HG03575 (cell line): ENCODE measurements at regions not wholly inside any gene's neighbourhood (a gene's known extent, or its start where the extent isn't known, plus 50 kb on each side); places are given as distances from the start of the nearest gene placed in this dataset.
"Not testable (repeated sequence)": the region's sequence is repeated elsewhere in the genome, so short reads cannot be mapped to it uniquely, and the experiment has no call there.

Experiments
- ATAC-seq: cut with Tn5 transposase; IDR thresholded peaks from one replicate; pipeline ENCODE4 v1.9.1; 2021; ENCODE audit not compliant: unreplicated experiment, insufficient number of reproducible peaks, low FRiP score; ENCODE audit errors: extremely low read depth

DNA sequence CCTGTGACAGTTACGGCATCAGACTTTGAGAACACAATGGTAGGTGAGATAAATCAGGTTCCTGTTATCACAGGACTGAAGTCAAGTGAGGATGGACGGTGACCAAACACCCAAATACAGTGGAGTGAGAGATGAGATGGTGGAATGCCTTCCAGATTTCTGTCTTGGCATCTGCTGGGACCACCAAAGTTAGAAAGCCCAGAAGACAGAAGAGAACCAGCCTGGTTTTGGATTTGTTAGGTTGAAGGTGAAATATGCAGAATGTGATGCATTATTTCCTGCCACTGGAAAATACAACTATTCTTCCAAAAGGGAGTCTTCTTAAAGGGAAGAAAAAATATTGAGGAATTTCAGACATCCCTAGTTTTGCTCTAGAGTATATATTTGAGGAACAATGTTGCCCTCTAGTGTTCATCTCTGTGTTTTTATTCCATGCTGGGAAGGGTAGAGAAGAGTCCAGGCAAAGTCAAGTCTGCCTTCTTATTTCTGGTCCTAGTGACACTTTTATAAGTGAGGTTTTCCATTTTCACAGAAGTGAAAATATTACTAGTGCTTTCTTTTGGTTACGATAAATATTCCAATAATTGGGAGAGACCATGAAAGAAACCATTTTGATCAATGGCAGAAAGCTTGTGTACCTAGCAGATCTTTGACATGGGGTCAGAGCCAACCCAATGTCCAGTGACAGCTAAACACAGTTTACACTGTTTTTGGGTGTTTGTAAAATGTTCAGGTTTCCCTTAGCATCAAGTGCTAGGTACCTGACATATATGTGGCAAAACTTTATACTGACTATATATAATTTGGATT, 142.3 kb upstream of the ANKH start:
- no peak for ATAC-seq

DNA sequence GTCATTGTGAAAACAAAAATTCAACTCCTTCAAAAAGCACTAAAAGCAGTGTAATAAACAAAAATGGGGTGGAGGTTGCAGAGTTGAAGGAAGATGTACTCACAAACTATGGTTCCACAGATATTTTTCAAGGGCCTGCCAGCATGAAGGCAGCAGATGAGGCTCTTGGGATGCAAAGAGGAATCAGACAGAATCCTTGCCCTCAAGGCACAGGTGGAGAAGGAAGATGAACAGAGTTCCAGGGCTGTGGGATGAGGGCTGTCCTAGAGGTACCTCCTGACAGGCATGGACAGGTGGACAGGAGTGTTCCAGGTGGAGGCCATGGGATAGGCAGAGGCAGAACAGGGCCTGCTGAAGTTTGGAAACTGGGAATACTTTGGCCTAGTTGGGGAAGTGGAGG, 140.5 kb upstream of the ANKH start:
- no peak for ATAC-seq

GRCh38 chr5:15010936-15011335, 139.4 kb upstream of the ANKH start:
- no peak for ATAC-seq

DNA sequence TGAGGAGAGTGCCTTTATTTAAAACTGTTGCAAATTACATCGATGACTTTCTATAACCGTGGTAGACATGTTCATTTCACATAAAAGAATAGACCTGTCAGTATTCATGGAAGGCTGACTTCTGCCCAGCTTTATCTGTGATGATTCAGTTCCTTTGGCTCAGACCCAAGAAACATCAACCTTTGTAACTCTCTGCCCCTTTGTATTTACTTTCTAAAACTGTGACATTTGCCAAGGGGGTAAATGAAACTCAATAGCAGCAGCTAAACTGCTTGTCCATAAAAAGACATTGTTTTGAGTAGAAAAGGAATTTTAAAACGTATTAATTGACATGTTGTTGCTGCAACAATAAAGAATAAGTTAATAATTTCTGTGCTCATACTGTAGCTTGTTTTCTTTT, 137.8 kb upstream of the ANKH start:
- no peak for ATAC-seq

DNA sequence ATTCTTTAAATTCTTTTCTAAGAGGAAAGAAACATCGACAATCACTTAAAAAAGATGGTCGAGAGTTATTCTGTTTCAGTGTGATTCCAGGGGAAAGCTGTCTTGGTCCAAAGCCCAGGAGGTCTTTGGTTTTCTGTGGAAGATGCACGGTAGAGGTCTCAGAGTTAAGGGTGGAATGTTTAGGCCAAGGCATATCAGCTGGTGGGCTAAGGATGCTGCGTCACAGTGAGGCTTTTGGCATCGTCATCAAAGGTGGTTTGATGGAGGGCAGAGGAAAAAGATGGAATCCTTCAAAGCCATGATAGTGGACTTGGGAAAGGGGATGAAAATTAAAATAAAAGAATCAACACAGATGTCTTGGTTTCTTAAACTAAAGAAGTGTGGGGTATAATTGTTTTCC, 137.3 kb upstream of the ANKH start:
- no peak for ATAC-seq

DNA sequence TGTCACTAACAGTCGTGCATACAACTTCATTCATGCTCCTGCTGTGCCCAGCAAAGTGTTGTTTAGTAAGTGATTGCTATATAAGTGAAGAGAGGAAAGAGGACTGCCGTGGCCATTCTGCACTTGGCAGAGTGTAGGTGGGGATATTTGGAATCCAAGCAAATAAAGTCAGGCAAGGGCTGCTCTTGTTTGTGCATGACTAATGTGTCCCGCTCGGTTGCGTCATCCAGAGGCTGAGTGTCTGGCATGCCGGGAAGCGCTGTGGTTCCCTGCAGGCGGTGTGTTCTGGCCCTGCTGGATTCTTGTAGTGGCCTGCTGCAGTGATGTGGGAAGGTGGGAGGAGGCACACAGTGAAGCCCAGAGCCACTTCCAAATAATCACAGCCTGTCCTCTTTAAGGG, 136.9 kb upstream of the ANKH start:
- no peak for ATAC-seq

GRCh38 chr5:15007646-15008045, 136.1 kb upstream of the ANKH start:
- ATAC-seq = no peak

DNA sequence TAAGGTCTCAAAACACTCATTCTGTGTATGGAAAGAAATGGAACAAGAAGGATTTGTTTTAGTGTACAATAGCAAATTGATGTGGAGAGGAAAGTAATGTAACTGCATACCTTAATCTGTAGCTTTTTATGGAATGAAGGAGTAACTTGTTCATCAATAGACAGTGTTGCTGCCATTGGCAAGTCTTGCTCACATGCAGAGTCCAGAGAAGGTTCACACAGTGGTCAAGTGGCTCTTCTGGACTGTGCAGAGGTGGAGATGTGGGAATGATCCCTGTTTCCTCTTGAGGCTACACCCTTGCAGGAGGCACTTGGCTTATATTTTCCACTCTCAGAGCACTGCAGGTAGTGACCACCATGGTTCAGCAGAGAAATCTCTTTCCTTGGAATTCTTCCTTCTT, 132.9 kb upstream of the ANKH start:
- no peak for ATAC-seq

DNA sequence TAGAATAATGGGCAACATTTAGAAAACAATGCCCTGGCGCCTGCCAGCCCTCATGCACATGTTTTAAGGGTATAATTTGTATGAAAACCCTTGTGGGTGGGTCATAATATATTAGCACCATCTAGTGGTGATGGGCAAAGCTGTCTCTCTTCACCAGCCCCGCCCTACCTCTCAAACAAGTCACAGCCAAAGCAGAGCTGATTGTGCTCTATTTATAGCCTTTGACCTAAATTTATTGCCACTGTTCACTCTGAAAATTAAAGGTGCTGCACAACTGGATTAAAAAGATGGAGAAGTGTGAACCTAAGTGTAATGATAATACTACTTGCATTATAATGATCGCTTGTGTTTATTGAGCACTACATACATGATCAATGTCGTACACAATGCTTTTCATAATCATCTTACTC, 131.9 kb upstream of the ANKH start:
- no peak for ATAC-seq

- no peak for ATAC-seq
These were observed 131.2 kb upstream of the ANKH start for GRCh38 chr5:15002791-15003190.

- ATAC-seq = no peak
These were observed 130.6 kb upstream of the ANKH start for GRCh38 chr5:15002173-15002572.

DNA sequence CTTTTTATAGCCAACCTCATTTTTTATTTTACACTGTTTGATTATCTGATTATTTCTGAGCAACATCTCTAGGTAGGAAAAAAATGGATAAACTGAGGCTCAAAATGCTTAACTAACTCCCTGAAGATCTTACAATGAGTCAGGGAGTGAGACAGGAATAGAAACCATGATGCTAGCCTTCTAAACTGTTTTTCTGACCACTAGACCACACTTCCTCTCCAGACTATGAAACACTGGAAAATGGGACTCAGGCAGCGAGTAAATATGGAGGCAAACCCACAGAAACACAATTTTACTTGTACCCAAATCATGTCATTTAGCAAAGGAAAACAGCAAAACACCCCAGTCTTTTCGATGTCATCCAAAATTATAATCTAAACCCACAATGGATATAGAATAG, 129.9 kb upstream of the ANKH start:
- no peak for ATAC-seq

GRCh38 chr5:14998491-14998890, 126.9 kb upstream of the ANKH start:
- no peak for ATAC-seq

DNA sequence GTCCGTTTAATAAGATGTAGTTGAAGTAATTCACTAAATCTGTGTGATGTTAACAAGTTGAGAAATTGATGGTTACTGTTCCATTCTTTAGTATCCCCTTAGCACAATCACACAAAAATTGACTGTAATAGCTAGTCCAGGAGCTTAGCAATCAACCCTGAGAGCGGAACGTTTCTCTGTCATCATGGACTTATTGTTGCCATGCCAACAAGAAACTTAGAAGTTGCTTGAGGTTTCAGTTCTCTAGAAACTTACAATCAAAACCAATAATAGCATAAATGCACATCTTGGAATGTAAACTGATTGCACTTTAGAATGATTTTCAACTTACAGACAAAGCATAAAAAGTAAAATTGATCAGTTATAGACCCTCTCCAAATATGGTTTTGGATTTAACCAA, 125.4 kb upstream of the ANKH start:
- ATAC-seq = peak; percentile 81

- ATAC-seq = no peak
These were observed 123.7 kb upstream of the ANKH start for GRCh38 chr5:14995229-14995628.

GRCh38 chr5:14993459-14994133, 122.0 kb upstream of the ANKH start:
- ATAC-seq = not testable (repeated sequence)

DNA sequence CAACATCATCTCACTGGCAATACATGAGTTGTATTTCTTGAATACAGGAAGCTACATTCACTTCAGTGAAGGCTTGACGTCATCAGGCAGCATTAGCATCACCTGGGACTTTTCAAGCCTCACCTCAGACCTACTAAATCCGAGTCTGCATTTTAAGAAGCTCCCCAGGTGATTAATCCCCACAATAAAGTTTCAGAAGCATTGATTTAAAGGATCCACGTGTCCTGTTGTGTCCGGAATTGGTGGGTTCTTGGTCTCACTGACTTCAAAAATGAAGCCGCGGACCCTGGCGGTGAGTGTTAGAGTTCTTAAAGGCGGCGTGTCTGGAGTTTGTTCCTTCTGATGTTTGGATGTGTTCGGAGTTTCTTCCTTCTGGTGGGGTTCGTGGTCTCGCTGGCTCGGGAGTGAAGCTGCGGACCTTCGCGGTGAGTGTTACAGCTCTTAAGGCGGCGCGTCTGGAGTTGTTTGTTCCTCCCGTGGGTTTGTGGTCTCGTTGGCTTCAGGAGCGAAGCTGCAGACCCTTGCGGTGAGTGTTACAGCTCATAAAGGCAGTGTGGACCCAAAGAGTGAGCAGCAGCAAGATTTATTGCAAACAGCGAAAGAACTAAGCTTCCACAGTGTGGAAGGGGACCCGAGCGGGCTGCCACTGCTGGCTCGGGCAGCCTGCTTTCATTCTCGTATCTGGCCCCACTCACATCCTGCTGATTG, 121.3 kb upstream of the ANKH start:
- not testable (repeated sequence) for ATAC-seq

- ATAC-seq = no peak
These were observed 116.6 kb upstream of the ANKH start for GRCh38 chr5:14988223-14988622.

GRCh38 chr5:14986413-14986812, 114.8 kb upstream of the ANKH start:
- ATAC-seq = no peak
